ENCODE measurements at regions not wholly inside any gene's neighbourhood (a gene's known extent, or its start where the extent isn't known, plus 50 kb on each side); places are given as distances from the start of the nearest gene placed in this dataset.
"Not testable (repeated sequence)": the region's sequence is repeated elsewhere in the genome, so short reads cannot be mapped to it uniquely, and the experiment has no call there.

DNA sequence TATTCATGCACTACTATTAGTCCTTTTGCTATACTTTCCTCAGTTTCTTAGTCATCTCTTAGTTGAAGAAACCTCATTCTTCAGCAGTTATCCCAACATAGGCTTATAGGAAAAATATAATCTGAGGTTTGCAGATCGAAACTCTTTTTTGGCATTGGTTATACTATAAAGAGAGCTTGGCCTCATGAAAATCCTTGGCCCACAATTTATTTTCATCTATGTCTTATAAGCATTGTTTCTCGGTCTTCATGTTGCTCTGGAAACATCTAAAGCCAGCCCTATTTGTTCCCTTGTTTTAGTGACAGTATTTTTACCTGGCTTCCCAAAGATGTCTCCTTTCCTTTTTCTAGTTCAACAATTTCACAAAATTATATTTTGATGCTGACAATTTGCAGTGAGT lies 345.1 kb upstream of the PRKCQ start:
- no peak overlapping the region for H2AK5ac ChIP-seq (ENCODE audit: low read length, severe bottlenecking)
- H2BK5ac ChIP-seq (ENCODE audit: low read depth, low read length, poor library complexity, severe bottlenecking) = no peak overlapping the region
- no peak overlapping the region for H3K27ac ChIP-seq (ENCODE audit: low read length, poor library complexity, severe bottlenecking)
- no peak overlapping the region for H3K18ac ChIP-seq (ENCODE audit: low read depth in 1 of 2, low read length in 2 of 2)
- no peaks in the 10 kb centered on the region for H3K36me3 ChIP-seq (ENCODE audit: control insufficient read depth in 1 of 2, insufficient read depth in 2 of 2, low read depth in 1 of 2, low read length in 2 of 2)
- no peak overlapping the region for H2BK12ac ChIP-seq (ENCODE audit: low read length in 2 of 2)
- no peak for DNase-seq
- no peak overlapping the region for H3K4me2 ChIP-seq (ENCODE audit: low read length, poor library complexity, severe bottlenecking)
- H3K79me1 ChIP-seq (replicated peaks; ENCODE audit: low read length, poor library complexity, severe bottlenecking) = no peaks in the 10 kb centered on the region
- H2AFZ ChIP-seq (ENCODE audit: low read depth, low read length) = no peak overlapping the region
- no peaks in the 10 kb centered on the region for H3K9me3 ChIP-seq (ENCODE audit: control insufficient read depth, low read length)
- H2BK120ac ChIP-seq (ENCODE audit: low read depth, low read length) = no peak overlapping the region
- no peak overlapping the region for H3K4me3 ChIP-seq (ENCODE audit: insufficient read depth in 1 of 2, low read depth in 1 of 2, low read length in 2 of 2)
- no peak overlapping the region for H4K8ac ChIP-seq (ENCODE audit: low read length)
- peaks cover 0 to 11% of the 10 kb centered on the region in 2 experiments for H3K27me3 ChIP-seq (ENCODE audit: control insufficient read depth in 1 of 2, insufficient read depth in 1 of 2, low read length in 2 of 2)
- no peak overlapping the region for H3K4ac ChIP-seq (ENCODE audit: low read depth in 1 of 2, low read length in 2 of 2)
- no peak overlapping the region for H4K91ac ChIP-seq (ENCODE audit: low read length)
- no peak overlapping the region for H3K9ac ChIP-seq (ENCODE audit: low read length)
- no peak overlapping the region for H3K14ac ChIP-seq (ENCODE audit: low read length in 2 of 2)
- H3K23ac ChIP-seq (ENCODE audit: low read length in 2 of 2) = no peak overlapping the region
- H2BK15ac ChIP-seq (ENCODE audit: low read depth, poor library complexity, severe bottlenecking) = no peak overlapping the region
- H3K4me1 ChIP-seq (ENCODE audit: control insufficient read depth, insufficient read depth, low read depth, low read length) = peaks cover 5% of the 10 kb centered on the region
- 94% methylated on average over 2 of the region's 2 CpGs for WGBS

DNA sequence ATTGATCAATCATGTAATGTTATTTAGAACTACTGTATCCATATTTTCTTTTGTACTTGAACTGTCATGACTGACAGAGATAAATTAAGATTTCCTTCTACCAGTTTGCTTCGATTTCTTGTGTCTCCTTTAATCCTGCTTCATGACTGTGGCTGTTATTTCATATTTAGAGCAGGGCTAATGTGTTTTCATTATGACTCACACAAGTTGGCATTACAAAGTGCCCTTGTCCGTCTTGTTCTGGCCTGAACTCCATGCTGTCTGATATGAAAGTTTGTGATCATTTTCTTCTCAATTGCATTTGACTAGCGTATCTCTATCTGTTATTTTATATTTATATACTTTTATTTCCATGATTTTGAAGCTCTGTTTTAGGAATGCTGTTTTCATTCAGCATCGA lies 344.1 kb upstream of the PRKCQ start:
- no peak overlapping the region for H3K4me2 ChIP-seq (ENCODE audit: low read length, poor library complexity, severe bottlenecking)
- no peaks in the 10 kb centered on the region for H3K36me3 ChIP-seq (ENCODE audit: control insufficient read depth in 1 of 2, insufficient read depth in 2 of 2, low read depth in 1 of 2, low read length in 2 of 2)
- H3K27ac ChIP-seq (ENCODE audit: low read length, poor library complexity, severe bottlenecking) = no peak overlapping the region
- no peaks in the 10 kb centered on the region for H3K79me1 ChIP-seq (replicated peaks; ENCODE audit: low read length, poor library complexity, severe bottlenecking)
- H2AK5ac ChIP-seq (ENCODE audit: low read length, severe bottlenecking) = no peak overlapping the region
- H2BK15ac ChIP-seq (ENCODE audit: low read depth, poor library complexity, severe bottlenecking) = no peak overlapping the region
- no peak for DNase-seq
- H3K27me3 ChIP-seq (ENCODE audit: control insufficient read depth in 1 of 2, insufficient read depth in 1 of 2, low read length in 2 of 2) = peaks cover 0 to 11% of the 10 kb centered on the region in 2 experiments
- WGBS = 67% methylated on average over 1 of the region's 4 CpGs
- no peak overlapping the region for H3K18ac ChIP-seq (ENCODE audit: low read depth in 1 of 2, low read length in 2 of 2)
- no peak overlapping the region for H2BK12ac ChIP-seq (ENCODE audit: low read length in 2 of 2)
- peaks cover 5% of the 10 kb centered on the region for H3K4me1 ChIP-seq (ENCODE audit: control insufficient read depth, insufficient read depth, low read depth, low read length)
- H3K4me3 ChIP-seq (ENCODE audit: insufficient read depth in 1 of 2, low read depth in 1 of 2, low read length in 2 of 2) = no peak overlapping the region
- H3K23ac ChIP-seq (ENCODE audit: low read length in 2 of 2) = no peak overlapping the region
- H3K4ac ChIP-seq (ENCODE audit: low read depth in 1 of 2, low read length in 2 of 2) = no peak overlapping the region
- no peak overlapping the region for H4K91ac ChIP-seq (ENCODE audit: low read length)
- H4K8ac ChIP-seq (ENCODE audit: low read length) = no peak overlapping the region
- no peaks in the 10 kb centered on the region for H3K9me3 ChIP-seq (ENCODE audit: control insufficient read depth, low read length)
- H3K9ac ChIP-seq (ENCODE audit: low read length) = no peak overlapping the region
- no peak overlapping the region for H2BK120ac ChIP-seq (ENCODE audit: low read depth, low read length)
- H2AFZ ChIP-seq (ENCODE audit: low read depth, low read length) = no peak overlapping the region
- H2BK5ac ChIP-seq (ENCODE audit: low read depth, low read length, poor library complexity, severe bottlenecking) = no peak overlapping the region
- no peak overlapping the region for H3K14ac ChIP-seq (ENCODE audit: low read length in 2 of 2)

GRCh38 chr10:6921026-6921425 lies 340.9 kb upstream of the PRKCQ start:
- H2AFZ ChIP-seq (ENCODE audit: low read depth, low read length); H3K14ac ChIP-seq (ENCODE audit: low read length in 2 of 2); H3K4me1 ChIP-seq (ENCODE audit: control insufficient read depth, insufficient read depth, low read depth, low read length); H3K4me3 ChIP-seq (ENCODE audit: insufficient read depth in 1 of 2, low read depth in 1 of 2, low read length in 2 of 2); H2BK12ac ChIP-seq (ENCODE audit: low read length in 2 of 2); H3K79me1 ChIP-seq (replicated peaks; ENCODE audit: low read length, poor library complexity, severe bottlenecking); H3K9me3 ChIP-seq (ENCODE audit: control insufficient read depth, low read length); H3K4me2 ChIP-seq (ENCODE audit: low read length, poor library complexity, severe bottlenecking); DNase-seq; H4K8ac ChIP-seq (ENCODE audit: low read length); H3K23ac ChIP-seq (ENCODE audit: low read length in 2 of 2); H3K36me3 ChIP-seq (ENCODE audit: control insufficient read depth in 1 of 2, insufficient read depth in 2 of 2, low read depth in 1 of 2, low read length in 2 of 2); H2BK15ac ChIP-seq (ENCODE audit: low read depth, poor library complexity, severe bottlenecking); H2BK120ac ChIP-seq (ENCODE audit: low read depth, low read length); H3K4ac ChIP-seq (ENCODE audit: low read depth in 1 of 2, low read length in 2 of 2); H3K9ac ChIP-seq (ENCODE audit: low read length); H3K27ac ChIP-seq (ENCODE audit: low read length, poor library complexity, severe bottlenecking); H2BK5ac ChIP-seq (ENCODE audit: low read depth, low read length, poor library complexity, severe bottlenecking); H4K91ac ChIP-seq (ENCODE audit: low read length); H3K27me3 ChIP-seq (ENCODE audit: control insufficient read depth in 1 of 2, insufficient read depth in 1 of 2, low read length in 2 of 2); H3K18ac ChIP-seq (ENCODE audit: low read depth in 1 of 2, low read length in 2 of 2); H2AK5ac ChIP-seq (ENCODE audit: low read length, severe bottlenecking): not testable (repeated sequence)
- WGBS = 87% methylated on average over 16 of the region's 16 CpGs

DNA sequence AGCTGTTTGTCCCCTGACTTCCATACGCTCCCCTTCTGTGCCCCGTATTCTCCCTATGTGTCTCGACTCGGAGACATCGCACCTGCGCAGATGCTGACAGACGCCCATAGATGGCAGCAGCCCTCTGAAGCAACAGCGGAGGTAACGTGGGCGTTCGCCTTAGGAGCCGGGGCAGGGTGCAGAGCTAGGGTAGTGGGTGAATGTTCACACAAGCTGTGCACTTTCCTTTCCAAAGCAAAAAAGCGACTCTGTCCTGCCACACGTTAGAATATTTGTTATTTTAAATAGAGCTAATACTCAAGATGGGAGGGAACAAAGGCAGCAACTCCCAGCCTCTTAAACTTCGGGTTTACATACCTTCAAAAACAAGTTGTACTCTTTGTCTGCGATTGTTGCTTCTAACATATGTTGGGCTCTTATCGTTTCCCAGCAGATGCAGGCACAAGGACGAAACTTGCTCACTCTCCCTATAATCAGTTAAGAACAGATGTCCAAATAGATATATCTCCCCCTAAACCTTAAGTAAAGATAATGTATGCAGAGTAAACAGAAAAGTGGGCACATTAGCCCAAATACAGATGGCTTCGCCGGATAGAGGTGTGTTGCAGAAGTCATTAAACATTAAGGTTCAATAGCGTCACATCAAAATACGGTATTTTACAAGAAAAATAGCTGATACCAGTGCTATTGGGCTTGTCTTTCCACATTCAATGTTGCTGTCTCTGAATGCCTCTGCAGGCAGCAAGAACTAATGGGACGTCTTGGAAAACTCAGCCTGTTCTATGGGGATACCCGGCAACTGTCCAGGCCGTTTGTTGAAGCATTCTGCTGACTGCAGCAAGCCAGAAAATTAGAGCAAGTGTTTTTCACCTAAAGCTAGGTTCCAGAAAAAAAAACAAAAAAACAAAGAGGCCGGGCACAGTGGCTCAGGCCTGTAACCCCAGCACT lies 340.3 kb upstream of the PRKCQ start:
- Histone ChIP-seq H2AFZ (ENCODE audit: low read depth, low read length) (no peak overlapping the region), H2BK15ac (ENCODE audit: low read depth, poor library complexity, severe bottlenecking) (no peak overlapping the region), H3K23ac (ENCODE audit: low read length in 2 of 2) (no peak overlapping the region), H3K4me2 (ENCODE audit: low read length, poor library complexity, severe bottlenecking) (peak overlapping the region; percentile 55), H3K4me1 (ENCODE audit: control insufficient read depth, insufficient read depth, low read depth, low read length) (no peaks in the 10 kb centered on the region), H3K18ac (ENCODE audit: low read depth in 1 of 2, low read length in 2 of 2) (no peak overlapping the region), H3K4me3 (ENCODE audit: insufficient read depth in 1 of 2, low read depth in 1 of 2, low read length in 2 of 2) (peak overlapping the region in 1 of 2 experiments; percentile 59), H3K9ac (ENCODE audit: low read length) (peak overlapping the region; percentile 44), H2BK120ac (ENCODE audit: low read depth, low read length) (no peak overlapping the region), H2BK12ac (ENCODE audit: low read length in 2 of 2) (no peak overlapping the region), H3K4ac (ENCODE audit: low read depth in 1 of 2, low read length in 2 of 2) (no peak overlapping the region), H3K27ac (ENCODE audit: low read length, poor library complexity, severe bottlenecking) (no peak overlapping the region), H2BK5ac (ENCODE audit: low read depth, low read length, poor library complexity, severe bottlenecking) (no peak overlapping the region), H2AK5ac (ENCODE audit: low read length, severe bottlenecking) (no peak overlapping the region), H3K14ac (ENCODE audit: low read length in 2 of 2) (no peak overlapping the region), H3K27me3 (ENCODE audit: control insufficient read depth in 1 of 2, insufficient read depth in 1 of 2, low read length in 2 of 2) (peaks cover 0 to 15% of the 10 kb centered on the region in 2 experiments), H3K9me3 (ENCODE audit: control insufficient read depth, low read length) (no peaks in the 10 kb centered on the region), H3K79me1 (replicated peaks; ENCODE audit: low read length, poor library complexity, severe bottlenecking) (no peaks in the 10 kb centered on the region), H4K91ac (ENCODE audit: low read length) (no peak overlapping the region), H3K36me3 (ENCODE audit: control insufficient read depth in 1 of 2, insufficient read depth in 2 of 2, low read depth in 1 of 2, low read length in 2 of 2) (no peaks in the 10 kb centered on the region), H4K8ac (ENCODE audit: low read length) (no peak overlapping the region)
- peak; percentile 54 for DNase-seq
- WGBS = 54% methylated on average over 24 of the region's 26 CpGs

Data from mesenchymal stem cell (in vitro differentiated cells and primary cell).